AG08395 (cell line): ENCODE measurements at regions not wholly inside any gene's neighbourhood (a gene's known extent, or its start where the extent isn't known, plus 50 kb on each side); places are given as distances from the start of the nearest gene placed in this dataset.
A peak's percentile ranks its signal among the peaks of the same experiment; 100 is the strongest.
"Not testable (repeated sequence)": the region's sequence is repeated elsewhere in the genome, so short reads cannot be mapped to it uniquely, and the experiment has no call there.

Experiments
- DNase-seq: peaks from one replicate; pipeline ENCODE4 v3.0.0; 2012; ENCODE audit warnings: mixed read lengths, low spot score

DNA sequence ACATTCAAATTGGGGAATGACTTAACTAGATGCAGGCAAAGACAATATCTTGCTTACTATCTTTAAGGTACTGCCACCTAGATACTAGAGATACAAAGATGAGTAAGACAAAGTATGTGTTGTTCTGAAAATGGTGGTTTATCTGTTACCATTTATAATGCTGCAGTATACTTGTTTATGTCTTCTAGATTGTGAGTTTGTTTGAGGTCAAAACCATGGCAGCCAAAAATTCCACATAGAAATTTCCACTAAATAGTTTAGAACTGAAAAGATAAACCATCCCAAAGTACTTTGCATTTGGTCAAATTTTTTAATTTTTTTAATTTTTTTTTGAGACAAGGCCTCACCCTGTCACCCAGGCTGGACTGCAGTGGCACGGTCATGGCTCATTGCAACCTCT, 150.8 kb downstream of the SOX4 start:
- DNase-seq: no peak

DNA sequence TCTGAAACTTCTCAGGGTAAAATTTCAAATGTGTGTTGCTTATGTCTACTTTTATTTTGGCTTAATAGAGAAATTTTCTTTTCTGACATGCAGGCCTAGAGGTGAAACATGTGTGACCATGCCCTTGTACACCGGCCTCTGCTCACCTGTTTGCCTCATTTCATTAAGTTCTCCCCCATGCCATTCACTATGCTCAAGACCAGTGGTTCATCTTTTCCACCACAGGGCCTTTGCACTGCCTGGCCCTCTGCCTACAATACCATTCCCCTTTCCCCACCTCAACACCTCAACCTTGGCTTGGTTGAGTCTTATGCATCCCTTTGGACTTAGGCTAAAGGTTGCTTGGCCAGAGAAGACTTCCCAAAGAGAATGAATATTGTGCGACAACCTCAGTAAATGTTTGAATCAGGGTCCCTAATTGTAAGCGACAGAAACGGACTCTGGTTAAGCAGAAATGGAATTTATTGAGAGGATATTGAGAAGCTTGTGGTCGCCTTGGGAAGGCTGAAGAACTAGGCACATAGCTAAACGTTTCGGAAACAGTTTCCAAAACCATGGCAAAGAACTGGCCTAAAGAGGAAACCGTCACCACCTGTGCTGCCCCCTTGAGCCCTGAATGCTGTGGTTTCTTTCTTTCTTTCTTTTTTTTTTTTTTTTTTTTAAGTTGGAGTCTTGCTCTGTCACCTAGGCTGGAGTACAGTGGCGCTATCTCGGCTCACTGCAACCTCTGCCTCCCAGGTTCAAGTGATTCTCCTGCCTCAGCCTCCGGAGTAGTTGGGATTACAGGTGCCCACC, 152.2 kb downstream of the SOX4 start:
- no peak for DNase-seq

DNA sequence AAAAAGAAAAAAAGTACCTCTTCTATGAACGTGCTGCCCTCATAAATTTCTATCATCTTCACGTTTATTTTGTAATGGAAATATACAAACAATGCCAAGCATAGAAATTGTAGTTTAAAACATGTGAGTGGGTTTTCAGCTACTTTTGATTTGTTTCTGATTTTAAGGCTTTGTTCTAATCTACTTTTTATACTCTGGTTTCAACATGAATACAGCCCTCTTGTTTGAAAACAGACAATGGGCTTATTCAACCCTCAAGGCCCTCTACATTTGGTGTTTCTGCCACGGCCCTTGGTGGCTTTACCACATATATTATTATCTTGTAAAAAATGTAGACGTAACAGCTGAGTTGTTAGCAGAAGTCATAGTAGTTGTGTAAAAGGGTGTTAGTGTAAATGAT, 153.9 kb downstream of the SOX4 start:
- no peak for DNase-seq

DNA sequence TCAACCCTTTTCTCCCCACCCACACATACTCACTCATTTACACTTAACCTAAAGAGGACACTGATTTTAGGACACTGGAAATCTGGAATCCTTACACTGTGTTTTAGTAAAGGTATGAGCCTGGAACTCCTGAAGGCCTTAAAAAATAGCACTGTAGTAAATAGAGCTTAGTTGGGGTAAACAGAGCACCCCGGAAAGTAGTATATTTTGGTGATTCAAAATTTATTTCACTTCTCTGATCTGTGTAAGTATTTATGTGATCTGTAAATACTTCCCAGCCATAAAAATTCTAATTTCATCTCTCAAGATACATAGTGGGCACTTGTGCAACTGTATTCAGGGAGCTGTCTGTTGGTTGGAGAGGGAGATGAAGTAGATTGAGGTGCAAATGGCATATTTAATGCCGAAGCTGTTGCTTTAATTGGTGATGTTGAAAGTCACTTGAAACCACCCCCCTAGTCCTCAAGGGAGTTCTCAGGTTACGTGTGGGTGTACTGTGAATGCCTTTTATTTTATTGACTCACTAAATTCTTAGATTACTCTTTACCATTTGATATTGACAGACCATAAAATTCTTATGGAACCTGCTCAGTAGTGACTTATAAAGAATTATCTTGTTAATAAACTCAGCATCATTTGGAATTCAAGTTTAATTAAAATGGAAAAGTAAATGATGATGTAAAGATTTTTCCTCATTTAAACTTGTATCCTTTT, 154.9 kb downstream of the SOX4 start:
- DNase-seq: no peak

DNA sequence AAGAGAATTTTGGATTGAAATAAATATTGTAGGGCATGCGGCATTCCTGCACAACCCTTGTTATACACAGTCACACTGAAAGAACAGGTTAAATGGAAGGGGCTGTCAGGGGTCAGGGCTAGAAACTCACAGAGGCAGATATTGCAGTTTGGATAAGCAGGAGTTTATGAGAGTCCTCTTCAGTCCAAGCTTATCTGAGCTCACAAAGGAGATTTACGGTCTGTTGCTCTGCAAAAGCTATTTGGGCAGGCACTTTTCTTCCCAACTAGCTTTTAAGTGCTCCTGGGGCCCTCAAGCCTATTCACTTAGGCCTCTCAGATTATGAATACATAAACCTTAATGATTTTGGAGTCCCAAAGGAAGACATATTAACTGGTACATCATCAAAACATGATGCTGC, 156.2 kb downstream of the SOX4 start:
- no peak for DNase-seq

DNA sequence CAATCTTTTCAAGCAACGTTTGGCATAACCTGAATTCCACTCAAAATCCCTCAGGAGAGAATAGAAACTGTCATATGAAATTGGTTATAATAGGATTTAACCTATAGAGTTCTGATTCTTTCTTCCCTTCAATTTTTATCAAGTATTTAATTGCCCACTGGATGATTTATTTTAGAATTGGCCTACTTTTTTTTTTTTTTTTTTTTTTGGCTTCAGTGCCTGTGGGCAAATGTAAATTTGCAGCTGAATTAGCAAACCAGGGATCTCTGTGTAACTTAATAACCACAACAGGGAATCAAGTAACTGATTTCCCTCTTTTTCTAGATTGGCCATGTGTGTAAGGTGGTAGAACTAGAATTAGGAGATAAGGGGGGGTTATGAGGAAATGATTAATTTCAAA, 157.0 kb downstream of the SOX4 start:
- no peak for DNase-seq

DNA sequence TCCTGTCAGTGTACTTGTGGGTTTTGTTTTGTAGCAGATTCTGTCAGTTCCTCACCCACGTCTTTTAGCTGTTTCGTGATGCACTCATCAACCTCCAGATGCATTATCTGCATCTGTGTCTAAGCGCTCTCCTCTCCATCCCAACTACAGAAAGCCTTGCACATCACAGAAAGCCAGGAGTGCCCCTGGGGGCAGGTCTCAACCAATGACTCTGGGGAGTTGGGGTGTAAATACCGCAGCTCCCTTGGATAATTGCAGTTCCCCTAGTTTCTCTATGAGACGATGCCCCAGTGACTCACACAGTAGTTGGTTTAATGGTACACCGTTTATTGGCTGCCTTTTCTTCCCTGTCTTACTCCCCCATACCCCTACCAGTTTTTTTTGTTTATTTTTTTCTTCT, 158.1 kb downstream of the SOX4 start:
- no peak for DNase-seq

DNA sequence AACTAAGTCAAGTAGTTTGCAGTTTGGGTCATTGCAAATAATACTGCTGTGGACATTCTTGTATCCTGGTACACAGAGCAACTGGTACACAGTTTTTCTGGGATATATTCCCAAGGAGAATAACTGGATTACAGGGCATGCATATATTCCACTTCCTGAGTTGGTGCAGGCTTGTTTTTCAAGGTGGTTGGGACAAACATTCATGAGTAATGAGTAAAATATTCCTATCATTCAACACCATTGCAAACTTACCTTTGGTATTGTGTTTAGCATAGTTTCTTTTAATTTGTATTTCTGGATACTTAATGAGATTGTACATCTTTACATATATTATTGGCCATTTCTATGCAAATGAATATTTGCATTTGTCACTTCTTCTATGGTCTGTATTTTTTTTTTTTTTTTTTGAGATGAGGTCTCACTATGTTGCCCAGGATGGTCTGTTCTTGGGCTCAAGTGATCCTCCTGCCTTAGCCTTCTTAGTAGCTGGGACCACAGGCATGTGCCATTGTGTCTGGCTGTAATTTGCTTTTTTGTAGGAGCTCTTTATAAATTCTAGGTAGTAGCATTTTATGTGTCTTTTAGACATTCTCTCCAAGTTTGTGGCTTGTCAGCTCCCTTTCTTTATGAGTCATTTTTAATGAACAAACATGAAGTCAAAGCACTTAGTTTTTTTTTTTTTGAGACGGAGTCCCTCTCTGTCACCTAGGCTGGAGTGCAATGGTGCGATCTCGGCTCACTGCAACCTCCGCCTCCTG, 158.7 kb downstream of the SOX4 start:
- DNase-seq: peak; percentile 39

DNA sequence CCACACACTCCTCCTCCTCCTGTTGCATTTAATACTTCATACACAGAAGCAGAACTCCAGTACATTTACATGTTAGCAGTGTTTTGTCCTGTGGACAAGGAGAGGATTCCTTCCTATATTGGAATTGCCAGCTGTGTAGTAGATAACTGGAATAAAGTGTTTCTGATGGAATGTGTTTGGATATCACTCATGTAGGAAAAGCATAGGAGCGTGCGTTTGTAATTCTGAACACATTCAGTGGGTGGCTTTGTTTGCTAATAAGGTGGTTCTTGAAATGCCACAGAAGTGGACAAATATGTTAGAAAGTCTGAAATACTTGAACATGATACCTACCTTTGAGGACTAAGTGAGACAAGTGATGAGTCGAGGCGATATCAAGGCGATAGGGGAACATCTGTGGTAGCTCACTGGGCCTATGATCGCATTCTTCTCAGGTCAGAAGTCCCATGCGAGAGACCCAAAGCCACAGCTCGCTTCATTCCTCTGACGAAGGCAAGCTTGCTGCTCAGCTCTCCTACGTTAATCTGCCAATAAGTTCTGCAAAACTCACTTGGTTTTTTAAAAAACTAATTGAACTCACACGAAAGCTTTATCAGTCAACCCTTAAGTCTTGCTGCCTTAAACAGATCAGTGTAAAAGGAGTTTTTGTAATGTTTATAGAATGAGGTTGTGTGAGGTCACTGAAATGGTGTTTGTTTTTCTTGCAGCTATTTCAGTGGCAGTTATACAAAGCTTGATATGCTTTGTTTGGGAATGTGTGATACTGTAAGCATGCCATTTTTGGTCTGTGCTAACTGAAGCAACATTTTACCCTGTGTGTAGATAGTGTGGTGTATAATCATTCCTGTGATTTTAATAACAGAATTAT, 159.9 kb downstream of the SOX4 start:
- no peak for DNase-seq

DNA sequence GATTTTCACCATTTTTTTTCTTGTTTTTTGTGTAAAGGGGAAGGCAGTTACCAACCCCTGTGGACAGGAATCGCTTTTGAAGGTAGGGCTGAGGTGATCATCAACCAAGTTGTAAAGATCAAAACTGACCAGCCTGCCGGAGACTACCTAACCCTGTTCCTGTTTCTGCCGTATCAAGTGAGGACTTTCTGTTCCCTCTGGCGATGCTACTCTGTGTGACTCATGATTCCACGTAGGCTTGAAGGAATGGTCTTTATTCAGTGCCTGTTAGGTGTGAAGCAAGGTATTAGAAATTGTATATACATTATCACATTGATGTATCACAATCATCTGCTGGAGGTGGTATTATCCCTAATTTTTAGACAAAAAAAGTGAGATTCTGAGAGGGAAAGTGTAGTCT, 161.3 kb downstream of the SOX4 start:
- no peak for DNase-seq

DNA sequence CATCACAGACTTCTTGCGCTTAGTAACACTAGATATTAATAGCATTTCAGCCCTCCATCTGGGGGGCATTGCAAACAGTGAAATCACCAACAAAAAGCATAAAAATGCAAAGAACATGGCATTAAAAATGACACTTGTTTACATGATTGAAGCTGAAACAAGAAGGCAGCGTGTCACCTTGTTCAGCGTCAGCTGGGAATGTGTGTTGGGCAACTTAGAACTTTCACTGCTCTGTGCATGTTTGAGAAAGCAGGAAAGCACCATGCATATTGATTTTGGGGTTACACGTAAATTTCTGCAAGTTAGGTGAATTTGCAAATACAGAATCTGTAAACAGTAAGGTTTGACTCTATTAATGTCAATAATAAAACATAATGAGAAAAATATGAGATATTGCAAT, 162.9 kb downstream of the SOX4 start:
- no peak for DNase-seq

DNA sequence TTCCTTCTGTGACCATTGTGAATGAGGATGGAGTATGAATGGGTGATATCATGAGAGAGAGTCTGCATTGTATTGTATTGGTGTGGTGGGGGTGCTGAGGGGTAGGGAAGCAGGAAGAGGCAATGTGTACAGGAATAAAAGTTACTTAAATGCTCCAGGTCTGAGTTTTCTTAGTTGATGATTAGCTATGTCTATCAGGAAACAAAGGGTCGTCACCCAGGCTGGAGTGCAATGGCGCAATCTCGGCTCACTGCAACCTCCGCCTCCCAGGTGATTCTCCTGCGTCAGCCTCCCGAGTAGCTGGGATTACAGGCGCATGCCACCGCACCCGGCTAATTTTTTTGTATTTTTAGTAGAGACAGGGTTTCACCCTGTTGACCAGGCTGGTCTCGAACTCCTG, 163.8 kb downstream of the SOX4 start:
- DNase-seq: not testable (repeated sequence)

DNA sequence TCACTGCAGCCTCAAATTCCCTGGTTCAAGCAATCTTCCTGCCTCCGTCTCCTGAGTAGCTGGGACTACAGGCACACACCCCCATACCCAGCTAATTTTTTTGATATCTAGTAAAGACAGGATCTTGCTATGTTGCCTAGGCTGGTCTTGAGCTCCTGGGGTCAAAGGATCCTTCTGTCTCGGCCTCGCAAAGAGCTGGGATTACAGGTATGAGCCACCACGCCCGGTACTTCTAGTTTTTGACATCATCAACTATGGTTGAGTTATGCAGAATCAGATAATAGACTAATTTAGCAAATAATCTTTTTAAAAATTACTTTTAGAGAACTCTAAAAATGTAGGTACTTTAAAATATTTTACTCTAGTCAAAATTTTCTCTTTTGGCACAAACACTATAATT, 166.2 kb downstream of the SOX4 start:
- no peak for DNase-seq

DNA sequence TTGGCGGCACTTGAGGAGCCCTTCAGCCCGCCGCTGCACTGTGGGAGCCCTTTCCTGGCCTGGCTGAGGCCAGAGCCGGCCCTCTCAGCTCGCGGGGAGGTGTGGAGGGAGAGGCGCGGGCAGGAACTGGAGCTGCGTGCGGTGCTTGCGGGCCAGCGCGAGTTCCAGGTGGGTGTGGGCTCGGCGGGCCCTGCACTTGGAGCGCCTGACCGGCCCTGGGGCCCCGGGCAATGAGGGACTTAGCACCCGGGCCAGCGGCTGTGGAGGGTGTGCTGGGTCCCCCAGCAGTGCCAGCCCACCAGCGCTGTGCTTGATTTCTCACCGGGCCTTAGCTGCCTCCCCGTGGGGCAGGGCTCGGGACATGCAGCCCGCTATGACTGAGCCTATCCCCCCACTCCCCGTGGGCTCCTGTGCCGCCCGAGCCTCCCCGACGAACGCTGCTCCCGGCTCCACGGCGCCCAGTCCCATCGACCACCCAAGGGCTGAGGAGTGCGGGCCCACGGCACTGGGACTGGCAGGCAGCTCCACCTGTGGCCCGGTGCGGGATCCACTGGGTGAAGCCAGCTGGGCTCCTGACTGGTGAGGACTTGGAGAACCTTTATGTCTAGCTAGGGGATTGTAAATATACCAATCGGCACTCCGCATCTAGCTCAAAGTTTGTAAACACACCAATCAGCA, 167.6 kb downstream of the SOX4 start:
- not testable (repeated sequence) for DNase-seq

DNA sequence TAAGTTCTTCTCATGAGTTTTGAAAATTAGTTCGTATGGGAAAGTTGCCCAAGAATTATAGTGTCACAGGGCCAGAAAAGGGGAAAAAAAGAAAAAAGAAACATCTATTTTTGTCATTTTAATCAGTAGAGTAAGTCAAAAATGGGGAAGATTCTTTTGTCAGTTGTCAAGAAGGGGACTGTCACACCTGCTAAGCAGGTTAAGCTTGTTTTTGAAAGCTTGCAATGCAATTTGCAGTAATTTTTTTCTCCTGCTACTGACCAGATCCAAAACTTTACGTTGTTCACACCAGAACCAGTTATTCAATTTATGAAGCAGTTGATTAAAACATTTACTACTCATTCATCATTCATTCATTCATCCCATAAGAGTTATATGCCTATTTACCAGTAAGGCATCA, 171.4 kb downstream of the SOX4 start:
- DNase-seq: no peak

DNA sequence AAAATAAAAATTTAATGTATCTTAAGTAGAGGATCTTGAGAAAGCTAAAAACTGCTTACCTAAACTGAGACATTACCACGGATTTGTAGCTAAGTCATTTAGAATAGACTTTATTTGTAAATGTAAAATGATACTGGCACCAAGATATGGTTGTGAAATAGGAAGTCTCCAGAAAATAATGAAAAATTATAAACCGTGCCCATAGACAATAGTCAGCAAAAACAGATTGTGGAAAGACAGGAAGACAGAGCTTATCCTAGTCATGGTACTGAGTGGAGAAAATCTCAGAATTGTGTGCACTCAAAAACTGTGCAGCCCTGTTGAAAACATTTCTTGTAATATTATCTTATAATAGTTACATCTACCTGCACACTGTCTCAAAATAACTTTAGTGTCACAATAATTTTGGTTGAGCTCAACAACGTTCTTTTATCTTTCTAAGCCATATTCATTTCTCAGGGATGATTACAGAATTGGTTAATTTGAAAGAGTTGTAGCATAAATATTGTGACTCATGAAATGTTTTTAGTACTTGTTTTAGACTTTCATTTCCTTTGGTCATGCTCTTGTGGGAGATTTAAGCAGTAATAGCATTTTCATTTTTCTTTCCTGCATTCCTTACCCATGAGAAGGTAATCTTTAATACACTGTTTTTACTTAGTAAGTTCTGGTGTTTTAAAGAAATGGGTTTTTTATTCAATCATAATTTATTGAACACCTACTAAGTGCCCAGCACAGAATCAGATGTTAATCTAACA, 174.5 kb downstream of the SOX4 start:
- DNase-seq: peak; percentile 52

DNA sequence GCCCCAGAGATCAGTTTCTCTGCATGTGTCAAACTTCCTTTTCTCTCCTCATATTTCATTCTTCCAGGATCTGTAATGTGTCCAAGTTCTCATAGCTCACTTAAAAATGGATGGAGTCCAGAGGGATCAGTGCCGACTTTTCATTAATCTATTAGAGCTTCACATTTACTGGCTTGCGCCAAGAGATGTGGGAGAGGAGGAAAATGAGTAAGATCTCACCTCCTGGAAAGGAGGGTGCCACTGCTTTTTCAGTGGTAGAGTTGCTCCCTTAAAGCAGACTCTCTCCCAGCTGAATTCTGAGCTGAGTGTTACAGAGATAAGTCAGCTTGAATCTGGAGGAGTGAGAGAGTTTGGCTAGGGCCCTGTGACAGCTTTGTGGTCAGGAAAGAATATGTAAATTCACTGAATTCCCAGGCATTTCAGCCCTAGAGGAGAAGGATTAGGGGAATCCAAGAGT, 175.9 kb downstream of the SOX4 start:
- peak; percentile 62 for DNase-seq

DNA sequence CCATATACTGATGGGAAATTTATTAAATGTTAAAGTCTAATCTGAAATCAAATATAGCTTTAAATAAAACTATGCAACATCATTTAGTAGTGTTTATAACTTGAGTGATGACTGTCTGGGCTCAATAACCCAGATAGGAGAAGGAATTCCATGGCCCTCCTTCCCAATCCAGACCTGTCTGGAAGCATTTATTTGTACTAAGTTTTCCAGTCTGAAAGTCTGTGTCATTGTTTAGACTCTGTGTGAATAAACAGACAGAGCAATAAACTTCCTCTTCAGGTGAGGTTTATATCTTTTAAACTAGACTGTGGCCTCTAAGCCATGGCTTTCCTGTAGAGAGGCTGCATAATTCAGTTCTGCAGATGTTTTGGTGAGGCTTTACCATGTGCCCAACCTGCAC, 176.4 kb downstream of the SOX4 start:
- no peak for DNase-seq

DNA sequence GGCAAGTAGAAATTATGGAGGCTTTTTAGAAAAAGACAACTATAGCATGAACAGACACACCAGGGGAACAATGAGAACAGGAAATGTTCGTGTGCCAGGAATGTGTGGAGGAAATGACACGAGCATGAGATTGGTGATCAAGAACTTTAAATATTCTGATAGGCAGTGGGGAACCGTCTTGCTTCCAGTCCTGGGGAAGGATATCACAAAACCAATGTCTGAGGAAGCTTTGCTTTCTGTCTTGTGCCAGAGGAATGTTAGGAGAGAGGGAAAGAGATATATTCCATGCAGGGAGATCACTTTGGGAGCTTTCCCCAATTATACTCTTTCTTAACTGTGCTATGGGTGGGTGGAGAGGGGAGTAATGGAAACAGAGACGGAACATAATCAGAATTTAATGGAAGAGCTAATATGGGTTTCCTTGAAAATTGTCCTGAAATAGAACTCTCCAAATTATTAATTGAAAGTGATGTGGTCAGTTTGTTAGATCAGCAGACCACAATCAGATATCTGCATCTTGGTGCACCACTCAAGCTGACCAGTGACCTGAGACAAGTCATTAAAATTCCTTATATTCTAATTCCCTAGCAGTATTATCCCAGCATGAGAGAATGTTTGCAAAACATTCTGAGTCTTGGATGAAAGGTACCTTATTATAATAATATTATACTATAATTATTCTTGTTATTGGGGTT, 178.2 kb downstream of the SOX4 start:
- DNase-seq: no peak

DNA sequence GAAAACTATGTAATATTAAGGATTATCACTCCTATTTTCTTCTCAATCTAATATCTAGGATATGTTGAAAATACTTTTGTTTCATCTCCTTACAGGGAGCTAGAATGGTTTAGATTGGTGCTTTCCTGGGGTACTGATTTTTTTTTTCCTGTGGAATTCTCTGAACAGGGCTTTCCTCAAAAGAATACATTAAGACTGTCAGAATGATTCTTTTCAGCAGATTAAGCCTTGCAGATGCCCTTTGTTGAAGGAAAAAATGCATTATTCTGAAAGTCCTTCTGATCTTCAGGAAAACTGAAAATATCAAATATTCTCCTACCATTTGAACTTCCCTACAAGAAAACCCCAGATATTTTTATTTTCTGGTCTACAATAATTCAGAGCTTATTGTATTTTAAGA, 178.9 kb downstream of the SOX4 start:
- no peak for DNase-seq
